ENCODE measurements at regions not wholly inside any gene's neighbourhood (a gene's known extent, or its start where the extent isn't known, plus 50 kb on each side); places are given as distances from the start of the nearest gene placed in this dataset.
"Not testable (repeated sequence)": the region's sequence is repeated elsewhere in the genome, so short reads cannot be mapped to it uniquely, and the experiment has no call there.

DNA sequence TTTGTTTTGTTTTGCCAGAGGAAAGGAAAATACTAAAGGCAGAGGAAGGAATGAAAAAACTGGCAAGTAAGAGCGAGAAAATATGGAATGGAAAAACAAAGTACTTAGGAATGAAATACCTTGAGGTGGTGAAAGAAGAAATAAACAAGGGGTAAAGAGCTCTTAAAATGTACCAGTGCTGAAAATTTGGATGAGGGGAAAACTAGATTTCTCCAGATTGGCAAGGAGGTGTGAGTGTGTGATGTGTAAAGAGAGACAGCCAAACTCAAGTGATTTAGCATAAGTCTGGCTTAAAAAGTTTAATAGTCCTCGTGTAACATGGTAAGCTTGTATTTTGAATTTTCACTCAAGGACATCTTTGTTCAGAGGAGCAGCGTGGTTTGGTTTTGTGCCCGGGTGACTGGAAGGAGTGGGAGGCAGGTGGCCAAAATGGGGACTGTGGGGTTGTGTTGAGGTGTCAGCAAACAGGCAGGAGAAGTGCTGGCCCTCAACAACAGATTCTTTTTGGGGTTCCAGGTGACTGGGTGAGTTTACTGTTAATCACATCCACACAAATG, 102.7 kb downstream of the DACT1 start:
- Histone ChIP-seq H3K4me3 (no peak overlapping the region), H3K27me3 (no peaks in the 10 kb centered on the region), H3K36me3 (ENCODE audit: low read depth, missing control alignments) (no peaks in the 10 kb centered on the region), H3K9me3 (no peaks in the 10 kb centered on the region), H3K4me1 (peaks cover 4% of the 10 kb centered on the region), H3K27ac (no peak overlapping the region)
- intact Hi-C loops (cut with DNase I; ENCODE audit: low total_unique reads), result no loop called here
- TF ChIP-seq, protein P1, sequence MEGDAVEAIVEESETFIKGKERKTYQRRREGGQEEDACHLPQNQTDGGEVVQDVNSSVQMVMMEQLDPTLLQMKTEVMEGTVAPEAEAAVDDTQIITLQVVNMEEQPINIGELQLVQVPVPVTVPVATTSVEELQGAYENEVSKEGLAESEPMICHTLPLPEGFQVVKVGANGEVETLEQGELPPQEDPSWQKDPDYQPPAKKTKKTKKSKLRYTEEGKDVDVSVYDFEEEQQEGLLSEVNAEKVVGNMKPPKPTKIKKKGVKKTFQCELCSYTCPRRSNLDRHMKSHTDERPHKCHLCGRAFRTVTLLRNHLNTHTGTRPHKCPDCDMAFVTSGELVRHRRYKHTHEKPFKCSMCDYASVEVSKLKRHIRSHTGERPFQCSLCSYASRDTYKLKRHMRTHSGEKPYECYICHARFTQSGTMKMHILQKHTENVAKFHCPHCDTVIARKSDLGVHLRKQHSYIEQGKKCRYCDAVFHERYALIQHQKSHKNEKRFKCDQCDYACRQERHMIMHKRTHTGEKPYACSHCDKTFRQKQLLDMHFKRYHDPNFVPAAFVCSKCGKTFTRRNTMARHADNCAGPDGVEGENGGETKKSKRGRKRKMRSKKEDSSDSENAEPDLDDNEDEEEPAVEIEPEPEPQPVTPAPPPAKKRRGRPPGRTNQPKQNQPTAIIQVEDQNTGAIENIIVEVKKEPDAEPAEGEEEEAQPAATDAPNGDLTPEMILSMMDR (IDR thresholded peaks at IDR 0.05), result no peak
- no peak for TF ChIP-seq POLR2A (IDR thresholded peaks at IDR 0.05)
- peak; percentile 28 for DNase-seq
- 41 to 54% methylated on average over 4 of the region's 4 CpGs for WGBS, 2 donors

DNA sequence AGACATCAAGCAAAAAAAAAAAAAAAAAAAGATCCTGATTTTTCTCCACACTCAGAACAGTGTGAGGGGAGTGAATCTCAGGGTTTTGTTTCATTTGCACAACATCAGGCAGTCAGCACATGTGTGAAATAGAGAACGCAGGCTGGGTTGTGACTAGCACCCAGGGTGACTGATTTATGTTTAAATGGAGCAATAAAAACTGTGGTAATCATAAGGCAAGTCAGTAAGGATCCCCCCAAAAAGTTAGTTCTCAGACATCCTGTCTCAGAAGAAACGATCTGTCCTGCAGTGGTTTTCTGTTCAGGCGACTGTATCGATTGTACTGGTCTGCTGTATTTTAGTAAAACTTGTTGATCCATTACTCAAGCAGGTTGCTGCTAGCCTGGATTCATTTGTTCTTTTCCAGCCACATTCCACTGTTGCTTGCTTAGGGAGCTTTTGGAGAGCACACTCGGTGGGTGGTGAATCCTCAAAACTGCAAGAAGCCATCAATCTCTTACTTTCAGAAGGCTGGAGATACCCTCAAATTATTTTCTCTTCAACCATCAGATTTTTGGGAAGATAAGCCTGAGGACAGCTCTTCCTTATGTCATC, 107.1 kb downstream of the DACT1 start:
- Histone ChIP-seq H3K4me3 (no peak overlapping the region), H3K9me3 (no peaks in the 10 kb centered on the region), H3K36me3 (ENCODE audit: low read depth, missing control alignments) (no peaks in the 10 kb centered on the region), H3K27me3 (no peaks in the 10 kb centered on the region), H3K27ac (no peak overlapping the region), H3K4me1 (peaks cover 4% of the 10 kb centered on the region)
- intact Hi-C loops (cut with DNase I; ENCODE audit: low total_unique reads), result no loop called here
- WGBS, 2 donors, result 79 to 82% methylated on average over 5 of the region's 5 CpGs
- TF ChIP-seq POLR2A (IDR thresholded peaks at IDR 0.05), result no peak
- TF ChIP-seq, protein P1 (IDR thresholded peaks at IDR 0.05), result no peak
- DNase-seq, result no peak

DNA sequence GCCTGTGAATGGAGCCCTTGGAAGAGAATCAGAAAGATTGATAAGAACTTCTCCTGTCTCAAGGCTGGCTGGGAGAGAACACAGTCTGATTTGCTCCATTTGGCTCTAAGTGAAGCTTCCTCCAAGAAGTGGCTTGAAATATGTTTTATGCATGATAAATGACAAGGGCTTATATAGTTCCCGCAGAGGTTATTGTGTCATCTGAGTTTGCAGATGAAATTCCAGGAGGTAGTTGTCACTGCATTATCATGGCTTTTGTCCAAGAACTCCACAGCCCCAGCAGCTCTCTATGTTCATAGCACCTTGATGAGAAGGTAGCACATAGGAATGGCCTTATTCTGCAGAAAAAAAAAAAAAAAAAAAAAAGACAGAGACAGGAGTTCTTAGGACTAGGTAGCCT, 108.5 kb downstream of the DACT1 start:
- Histone ChIP-seq H3K27me3 (no peaks in the 10 kb centered on the region), H3K9me3 (no peaks in the 10 kb centered on the region), H3K27ac (no peak overlapping the region), H3K4me3 (no peak overlapping the region), H3K36me3 (ENCODE audit: low read depth, missing control alignments) (no peaks in the 10 kb centered on the region), H3K4me1 (no peaks in the 10 kb centered on the region)
- TF ChIP-seq, protein P1 (IDR thresholded peaks at IDR 0.05), result no peak
- no peak for TF ChIP-seq POLR2A (IDR thresholded peaks at IDR 0.05)
- no peak for DNase-seq
- intact Hi-C loops (cut with DNase I; ENCODE audit: low total_unique reads), result no loop called here
- 45 to 57% methylated on average over 1 of the region's 1 CpG for WGBS, 2 donors

DNA sequence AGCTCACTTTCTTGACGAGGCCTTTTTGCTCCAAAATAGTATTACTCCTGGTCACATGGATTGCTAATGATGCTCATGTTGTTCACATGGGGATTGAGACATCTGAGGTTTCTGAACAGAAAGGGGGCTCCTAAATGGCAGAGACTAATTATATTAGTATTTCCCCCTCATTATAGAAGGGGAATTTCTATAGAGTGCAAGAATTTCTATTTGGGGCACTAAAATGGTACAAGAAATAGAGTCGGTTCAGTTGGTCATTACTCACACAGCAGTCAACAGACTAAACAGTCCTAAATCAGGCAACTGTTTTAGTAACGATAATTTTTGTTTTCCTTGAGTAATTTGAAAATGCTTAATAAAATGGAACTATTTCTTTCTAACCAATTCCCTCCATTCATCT, 108.9 kb downstream of the DACT1 start:
- no peaks in the 10 kb centered on the region for H3K4me1 ChIP-seq
- intact Hi-C loops (cut with DNase I; ENCODE audit: low total_unique reads), result no loop called here
- no peaks in the 10 kb centered on the region for H3K27me3 ChIP-seq
- 71 to 76% methylated on average over 3 of the region's 3 CpGs for WGBS, 2 donors
- no peaks in the 10 kb centered on the region for H3K36me3 ChIP-seq (ENCODE audit: low read depth, missing control alignments)
- DNase-seq, result no peak
- TF ChIP-seq POLR2A (IDR thresholded peaks at IDR 0.05), result no peak
- TF ChIP-seq, protein P1 (IDR thresholded peaks at IDR 0.05), result no peak
- H3K4me3 ChIP-seq, result no peak overlapping the region
- H3K9me3 ChIP-seq, result no peaks in the 10 kb centered on the region
- no peak overlapping the region for H3K27ac ChIP-seq

DNA sequence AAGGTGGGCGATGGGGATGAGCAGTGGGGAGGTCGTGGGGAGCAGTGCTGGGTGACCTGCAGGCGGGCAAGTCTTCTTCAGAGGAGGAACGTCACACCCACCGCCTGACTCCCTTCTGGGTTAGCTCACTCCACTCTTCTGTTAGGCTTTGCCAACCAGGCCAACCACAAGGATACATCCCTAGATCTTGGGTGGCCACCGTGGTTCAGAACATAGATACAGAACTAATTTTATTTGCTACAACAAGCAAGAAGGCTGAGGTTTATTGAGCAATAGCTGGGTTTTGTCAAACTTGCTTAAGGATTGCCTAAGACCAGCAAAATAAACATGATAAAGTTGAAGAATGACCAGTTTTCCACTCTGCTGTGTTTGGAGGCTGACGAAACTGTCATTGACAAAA, 109.4 kb downstream of the DACT1 start:
- Histone ChIP-seq H3K4me1 (peaks cover 2% of the 10 kb centered on the region), H3K9me3 (no peaks in the 10 kb centered on the region), H3K36me3 (ENCODE audit: low read depth, missing control alignments) (no peaks in the 10 kb centered on the region), H3K27ac (no peak overlapping the region), H3K4me3 (no peak overlapping the region), H3K27me3 (no peaks in the 10 kb centered on the region)
- TF ChIP-seq, protein P1 (IDR thresholded peaks at IDR 0.05), result no peak
- no peak for TF ChIP-seq POLR2A (IDR thresholded peaks at IDR 0.05)
- WGBS, 2 donors, result 85 to 90% methylated on average over 6 to 7 of the region's 7 CpGs
- intact Hi-C loops (cut with DNase I; ENCODE audit: low total_unique reads), result no loop called here
- DNase-seq, result peak; percentile 27

DNA sequence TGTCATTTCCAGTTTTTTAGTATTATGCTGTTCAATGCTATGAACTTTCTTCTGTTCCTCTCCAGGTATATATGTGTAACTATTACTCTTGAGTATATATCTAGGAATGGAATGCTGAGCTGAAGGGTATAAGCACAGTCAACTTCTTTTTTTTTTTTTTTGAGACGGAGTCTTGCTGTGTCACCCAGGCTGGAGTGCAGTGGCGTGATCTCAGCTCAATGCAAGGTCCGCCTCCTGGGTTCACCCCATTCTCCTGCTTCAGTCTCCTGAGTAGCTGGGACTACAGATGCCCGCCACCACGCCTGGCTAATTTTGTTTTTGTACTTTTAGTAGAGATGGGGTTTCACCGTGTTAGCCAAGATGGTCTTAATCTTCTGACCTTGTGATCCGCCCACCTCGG, 110.5 kb downstream of the DACT1 start:
- H3K4me3 ChIP-seq; H3K9me3 ChIP-seq; H3K36me3 ChIP-seq (ENCODE audit: low read depth, missing control alignments); DNase-seq; H3K4me1 ChIP-seq; H3K27me3 ChIP-seq; H3K27ac ChIP-seq; intact Hi-C loops (cut with DNase I; ENCODE audit: low total_unique reads): not testable (repeated sequence)
- 90 to 97% methylated on average over 8 of the region's 8 CpGs for WGBS, 2 donors
